WTC11 (cell line): ENCODE measurements at regions not wholly inside any gene's neighbourhood (a gene's known extent, or its start where the extent isn't known, plus 50 kb on each side); places are given as distances from the start of the nearest gene placed in this dataset.

ENCODE experiments used
- ATAC-seq: fragments of 200-7000 bp; cut with Tn5 transposase; 2 replicates; pipeline ENCODE4 v1.10.0; 2021; ENCODE audit warnings: mild to moderate bottlenecking, moderate library complexity
- CTCF ChIA-PET: fragments of 300-600 bp; sonication (Branson Sonifier 250); formaldehyde crosslinking; loops from one replicate; lab custom pipeline; 2021; ENCODE audit warnings: antibody characterized with exemption; lab: Charles Lee
- POLR2A ChIA-PET: fragments of 350-600 bp; sonication (Branson Sonifier 250); formaldehyde crosslinking; loops from one replicate; lab custom pipeline; 2021; ENCODE audit warnings: antibody characterized with exemption; lab: Charles Lee
- DNase-seq: peaks from one replicate; pipeline ENCODE4 v3.0.0; 2021; ENCODE audit warnings: low spot score
- H3K27ac Mint-ChIP-seq: 2 replicates; pipeline ENCODE4 v1.8.0; 2021; ENCODE audit warnings: mixed read lengths
- H3K27me3 Mint-ChIP-seq: 2 replicates; pipeline ENCODE4 v1.8.0; 2021; ENCODE audit warnings: low read depth, mild to moderate bottlenecking, moderate library complexity, mixed read lengths
- H3K36me3 Mint-ChIP-seq: 2 replicates; pipeline ENCODE4 v1.8.0; 2021; ENCODE audit warnings: mixed read lengths
- H3K4me1 Mint-ChIP-seq: 2 replicates; pipeline ENCODE4 v1.8.0; 2022; ENCODE audit warnings: mixed read lengths
- H3K4me3 Mint-ChIP-seq: 2 replicates; pipeline ENCODE4 v1.8.0; 2021; ENCODE audit warnings: mild to moderate bottlenecking, moderate library complexity, mixed read lengths
- H3K9me3 Mint-ChIP-seq: 2 replicates; pipeline ENCODE4 v1.8.0; 2021; ENCODE audit warnings: mixed read lengths
- ATF1 ChIP-seq: sonication (generic); formaldehyde crosslinking; IDR thresholded peaks from 2 replicates; pipeline ENCODE4 v1.8.1; 2023; ENCODE audit warnings: mild to moderate bottlenecking, moderate library complexity, missing genetic modification reagents
- CBFB ChIP-seq: sonication (generic); formaldehyde crosslinking; IDR thresholded peaks from 2 replicates; pipeline ENCODE4 v1.8.1; 2022; ENCODE audit warnings: mild to moderate bottlenecking, low read depth, missing genetic modification reagents
- E2F1 ChIP-seq: sonication (generic); formaldehyde crosslinking; IDR thresholded peaks from 2 replicates; pipeline ENCODE4 v1.8.0; 2022; ENCODE audit warnings: mild to moderate bottlenecking, missing genetic modification reagents
- E2F4 ChIP-seq: sonication (generic); formaldehyde crosslinking; IDR thresholded peaks from 2 replicates; pipeline ENCODE4 v1.8.1; 2022; ENCODE audit warnings: low read depth, mild to moderate bottlenecking, moderate library complexity, missing genetic modification reagents, borderline replicate concordance
- ELF4 ChIP-seq: sonication (generic); formaldehyde crosslinking; IDR thresholded peaks from 2 replicates; pipeline ENCODE4 v1.8.1; 2022; ENCODE audit warnings: low read depth, mild to moderate bottlenecking, moderate library complexity, missing genetic modification reagents
- EMX1 ChIP-seq: fragments of 250-450 bp; sonication (Bioruptor Pico); IDR thresholded peaks from 2 replicates; pipeline ENCODE4 v1.8.0; 2021; ENCODE audit warnings: mild to moderate bottlenecking
- FOXP1 ChIP-seq: sonication (generic); formaldehyde crosslinking; IDR thresholded peaks from 2 replicates; pipeline ENCODE4 v1.8.0; 2022; ENCODE audit warnings: missing genetic modification reagents, mild to moderate bottlenecking, moderate library complexity, borderline replicate concordance
- GABPB1 ChIP-seq: sonication (generic); formaldehyde crosslinking; IDR thresholded peaks from 2 replicates; pipeline ENCODE4 v1.8.1; 2023; ENCODE audit warnings: mild to moderate bottlenecking, missing genetic modification reagents
- GRHL2 ChIP-seq: fragments of 250-450 bp; sonication (Bioruptor Pico); IDR thresholded peaks from 2 replicates; pipeline ENCODE4 v1.8.0; 2022; ENCODE audit warnings: mild to moderate bottlenecking, moderate library complexity; ENCODE audit not compliant: insufficient replicate concordance, severe bottlenecking
- GTF2I ChIP-seq: fragments of 250-450 bp; sonication (Bioruptor Pico); conservative IDR thresholded peaks from 2 replicates; pipeline ENCODE4 v1.4.0; 2021; ENCODE audit warnings: mild to moderate bottlenecking
- JAZF1 ChIP-seq: fragments of 250-450 bp; sonication (Bioruptor Pico); IDR thresholded peaks from 2 replicates; pipeline ENCODE4 v1.9.0; 2021; ENCODE audit warnings: moderate library complexity, mild to moderate bottlenecking, inconsistent platforms
- MXD4 ChIP-seq: fragments of 250-450 bp; sonication (Bioruptor Pico); IDR thresholded peaks from 2 replicates; pipeline ENCODE4 v1.8.0; 2021; ENCODE audit warnings: mild to moderate bottlenecking, moderate library complexity, borderline replicate concordance
- NR2C2 ChIP-seq: sonication (generic); formaldehyde crosslinking; IDR thresholded peaks from 2 replicates; pipeline ENCODE4 v1.8.0; 2022; ENCODE audit warnings: mild to moderate bottlenecking, missing genetic modification reagents
- PRDM15 ChIP-seq: sonication (generic); formaldehyde crosslinking; IDR thresholded peaks from 2 replicates; pipeline ENCODE4 v1.8.0; 2022; ENCODE audit warnings: missing genetic modification reagents
- ZNF263 ChIP-seq: sonication (generic); formaldehyde crosslinking; IDR thresholded peaks from 2 replicates; pipeline ENCODE4 v1.8.1; 2022; ENCODE audit warnings: low read depth, mild to moderate bottlenecking, moderate library complexity, missing genetic modification reagents
- TF ChIP-seq, protein P1 (sequence below): sonication (generic); formaldehyde crosslinking; IDR thresholded peaks from 2 replicates; pipeline ENCODE4 v1.8.0; 2023; ENCODE audit warnings: missing genetic modification reagents, mild to moderate bottlenecking, borderline replicate concordance
- TF ChIP-seq, protein P2 (sequence below): sonication (generic); formaldehyde crosslinking; IDR thresholded peaks from 2 replicates; pipeline ENCODE4 v1.8.1; 2023; ENCODE audit warnings: mild to moderate bottlenecking, missing genetic modification reagents
- TF ChIP-seq, protein P3 (sequence below): fragments of 250-450 bp; sonication (Bioruptor Pico); IDR thresholded peaks from 2 replicates; pipeline ENCODE4 v1.9.0; 2021; ENCODE audit warnings: moderate library complexity, mild to moderate bottlenecking, inconsistent platforms, borderline replicate concordance
- TF ChIP-seq, protein P4 (sequence below): sonication (generic); formaldehyde crosslinking; IDR thresholded peaks from 2 replicates; pipeline ENCODE4 v1.8.1; 2023; ENCODE audit warnings: mild to moderate bottlenecking, moderate library complexity, missing genetic modification reagents

GRCh38 chr3:124441766-124442165 lies 288.5 kb upstream of the UMPS start (continued):
- TF ChIP-seq, protein P1, sequence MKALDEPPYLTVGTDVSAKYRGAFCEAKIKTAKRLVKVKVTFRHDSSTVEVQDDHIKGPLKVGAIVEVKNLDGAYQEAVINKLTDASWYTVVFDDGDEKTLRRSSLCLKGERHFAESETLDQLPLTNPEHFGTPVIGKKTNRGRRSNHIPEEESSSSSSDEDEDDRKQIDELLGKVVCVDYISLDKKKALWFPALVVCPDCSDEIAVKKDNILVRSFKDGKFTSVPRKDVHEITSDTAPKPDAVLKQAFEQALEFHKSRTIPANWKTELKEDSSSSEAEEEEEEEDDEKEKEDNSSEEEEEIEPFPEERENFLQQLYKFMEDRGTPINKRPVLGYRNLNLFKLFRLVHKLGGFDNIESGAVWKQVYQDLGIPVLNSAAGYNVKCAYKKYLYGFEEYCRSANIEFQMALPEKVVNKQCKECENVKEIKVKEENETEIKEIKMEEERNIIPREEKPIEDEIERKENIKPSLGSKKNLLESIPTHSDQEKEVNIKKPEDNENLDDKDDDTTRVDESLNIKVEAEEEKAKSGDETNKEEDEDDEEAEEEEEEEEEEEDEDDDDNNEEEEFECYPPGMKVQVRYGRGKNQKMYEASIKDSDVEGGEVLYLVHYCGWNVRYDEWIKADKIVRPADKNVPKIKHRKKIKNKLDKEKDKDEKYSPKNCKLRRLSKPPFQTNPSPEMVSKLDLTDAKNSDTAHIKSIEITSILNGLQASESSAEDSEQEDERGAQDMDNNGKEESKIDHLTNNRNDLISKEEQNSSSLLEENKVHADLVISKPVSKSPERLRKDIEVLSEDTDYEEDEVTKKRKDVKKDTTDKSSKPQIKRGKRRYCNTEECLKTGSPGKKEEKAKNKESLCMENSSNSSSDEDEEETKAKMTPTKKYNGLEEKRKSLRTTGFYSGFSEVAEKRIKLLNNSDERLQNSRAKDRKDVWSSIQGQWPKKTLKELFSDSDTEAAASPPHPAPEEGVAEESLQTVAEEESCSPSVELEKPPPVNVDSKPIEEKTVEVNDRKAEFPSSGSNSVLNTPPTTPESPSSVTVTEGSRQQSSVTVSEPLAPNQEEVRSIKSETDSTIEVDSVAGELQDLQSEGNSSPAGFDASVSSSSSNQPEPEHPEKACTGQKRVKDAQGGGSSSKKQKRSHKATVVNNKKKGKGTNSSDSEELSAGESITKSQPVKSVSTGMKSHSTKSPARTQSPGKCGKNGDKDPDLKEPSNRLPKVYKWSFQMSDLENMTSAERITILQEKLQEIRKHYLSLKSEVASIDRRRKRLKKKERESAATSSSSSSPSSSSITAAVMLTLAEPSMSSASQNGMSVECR (CRISPR knock-in tag) = no peak
- TF ChIP-seq FOXP1 (CRISPR knock-in tag) (no peak), ZNF263 (CRISPR knock-in tag) (no peak), EMX1 (CRISPR knock-in tag) (no peak), ATF1 (no peak), MXD4 (CRISPR knock-in tag) (no peak), ELF4 (CRISPR knock-in tag) (no peak)
- TF ChIP-seq, protein P2, sequence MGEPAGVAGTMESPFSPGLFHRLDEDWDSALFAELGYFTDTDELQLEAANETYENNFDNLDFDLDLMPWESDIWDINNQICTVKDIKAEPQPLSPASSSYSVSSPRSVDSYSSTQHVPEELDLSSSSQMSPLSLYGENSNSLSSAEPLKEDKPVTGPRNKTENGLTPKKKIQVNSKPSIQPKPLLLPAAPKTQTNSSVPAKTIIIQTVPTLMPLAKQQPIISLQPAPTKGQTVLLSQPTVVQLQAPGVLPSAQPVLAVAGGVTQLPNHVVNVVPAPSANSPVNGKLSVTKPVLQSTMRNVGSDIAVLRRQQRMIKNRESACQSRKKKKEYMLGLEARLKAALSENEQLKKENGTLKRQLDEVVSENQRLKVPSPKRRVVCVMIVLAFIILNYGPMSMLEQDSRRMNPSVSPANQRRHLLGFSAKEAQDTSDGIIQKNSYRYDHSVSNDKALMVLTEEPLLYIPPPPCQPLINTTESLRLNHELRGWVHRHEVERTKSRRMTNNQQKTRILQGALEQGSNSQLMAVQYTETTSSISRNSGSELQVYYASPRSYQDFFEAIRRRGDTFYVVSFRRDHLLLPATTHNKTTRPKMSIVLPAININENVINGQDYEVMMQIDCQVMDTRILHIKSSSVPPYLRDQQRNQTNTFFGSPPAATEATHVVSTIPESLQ (CRISPR knock-in tag) = no peak

DNA sequence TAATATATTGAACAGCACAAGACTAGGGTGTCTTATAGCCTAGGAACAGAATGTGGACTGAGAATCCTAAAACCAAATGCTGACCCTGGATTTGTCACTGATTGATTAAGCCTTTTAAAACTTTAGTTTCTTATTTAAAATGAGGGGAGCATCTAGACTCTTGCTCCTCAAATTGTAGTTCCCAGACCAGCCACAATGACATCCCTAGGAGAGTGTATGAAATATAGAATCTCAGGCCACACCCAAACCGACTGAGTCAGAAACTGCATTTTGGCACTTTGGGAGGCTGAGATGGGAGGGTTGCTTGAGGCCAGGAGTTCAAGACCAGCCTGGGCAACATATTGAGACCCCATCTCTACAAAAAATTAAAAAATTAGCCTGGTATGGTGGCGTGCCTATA lies 287.8 kb upstream of the UMPS start:
- POLR2A ChIA-PET = no interaction called here
- H3K4me1 Mint-ChIP-seq = peaks cover 38% of the 10 kb centered on the region
- H3K4me3 Mint-ChIP-seq = no peak overlapping the region
- H3K27ac Mint-ChIP-seq = no peak overlapping the region
- DNase-seq (no peak), ATAC-seq (no peak)
- TF ChIP-seq NR2C2 (CRISPR knock-in tag) (no peak), GRHL2 (no peak), JAZF1 (CRISPR knock-in tag) (no peak), FOXP1 (CRISPR knock-in tag) (no peak), PRDM15 (CRISPR knock-in tag) (no peak), GTF2I (no peak), E2F4 (no peak), GABPB1 (CRISPR knock-in tag) (no peak), CBFB (CRISPR knock-in tag) (no peak), E2F1 (CRISPR knock-in tag) (no peak)
- TF ChIP-seq, protein P3, sequence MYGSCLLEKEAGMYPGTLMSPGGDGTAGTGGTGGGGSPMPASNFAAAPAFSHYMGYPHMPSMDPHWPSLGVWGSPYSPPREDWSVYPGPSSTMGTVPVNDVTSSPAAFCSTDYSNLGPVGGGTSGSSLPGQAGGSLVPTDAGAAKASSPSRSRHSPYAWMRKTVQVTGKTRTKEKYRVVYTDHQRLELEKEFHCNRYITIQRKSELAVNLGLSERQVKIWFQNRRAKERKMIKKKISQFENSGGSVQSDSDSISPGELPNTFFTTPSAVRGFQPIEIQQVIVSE (CRISPR knock-in tag) = no peak
- TF ChIP-seq, protein P4, sequence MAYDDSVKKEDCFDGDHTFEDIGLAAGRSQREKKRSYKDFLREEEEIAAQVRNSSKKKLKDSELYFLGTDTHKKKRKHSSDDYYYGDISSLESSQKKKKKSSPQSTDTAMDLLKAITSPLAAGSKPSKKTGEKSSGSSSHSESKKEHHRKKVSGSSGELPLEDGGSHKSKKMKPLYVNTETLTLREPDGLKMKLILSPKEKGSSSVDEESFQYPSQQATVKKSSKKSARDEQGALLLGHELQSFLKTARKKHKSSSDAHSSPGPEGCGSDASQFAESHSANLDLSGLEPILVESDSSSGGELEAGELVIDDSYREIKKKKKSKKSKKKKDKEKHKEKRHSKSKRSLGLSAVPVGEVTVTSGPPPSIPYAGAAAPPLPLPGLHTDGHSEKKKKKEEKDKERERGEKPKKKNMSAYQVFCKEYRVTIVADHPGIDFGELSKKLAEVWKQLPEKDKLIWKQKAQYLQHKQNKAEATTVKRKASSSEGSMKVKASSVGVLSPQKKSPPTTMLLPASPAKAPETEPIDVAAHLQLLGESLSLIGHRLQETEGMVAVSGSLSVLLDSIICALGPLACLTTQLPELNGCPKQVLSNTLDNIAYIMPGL = no peak
- H3K9me3 Mint-ChIP-seq = peaks cover 6% of the 10 kb centered on the region; the same call in 1 of the 2 replicates
- H3K36me3 Mint-ChIP-seq = no peaks in the 10 kb centered on the region
- CTCF ChIA-PET = no interaction called here
- H3K27me3 Mint-ChIP-seq = no peaks in the 10 kb centered on the region
